ENCODE measurements at regions not wholly inside any gene's neighbourhood (a gene's known extent, or its start where the extent isn't known, plus 50 kb on each side); places are given as distances from the start of the nearest gene placed in this dataset.

GRCh38 chr14:39739796-39740195 lies 307.6 kb upstream of the FBXO33 start:
- TF ChIP-seq CTCF (IDR thresholded peaks at IDR 0.05; ENCODE audit: low read depth, low read length, missing input control), result no peak
- TF ChIP-seq RAD21 (IDR thresholded peaks at IDR 0.05), result no peak
- no peak for TF ChIP-seq REST (IDR thresholded peaks at IDR 0.05)
- TF ChIP-seq YY1 (IDR thresholded peaks at IDR 0.05), result no peak
- no peak for TF ChIP-seq SP1 (IDR thresholded peaks at IDR 0.05)
- no peak for TF ChIP-seq JUND (IDR thresholded peaks at IDR 0.05)
